ENCODE measurements at regions not wholly inside any gene's neighbourhood (a gene's known extent, or its start where the extent isn't known, plus 50 kb on each side); places are given as distances from the start of the nearest gene placed in this dataset.

- Histone ChIP-seq H3K27ac (no peak overlapping the region), H3K4me1 (replicated peaks in 1 of 2) (peaks cover 0 to 15% of the 10 kb centered on the region in 2 donors), H3K36me3 (replicated peaks in 1 of 2) (no peaks in the 10 kb centered on the region), H3K27me3 (no peaks in the 10 kb centered on the region), H3K9me3 (replicated peaks in 1 of 3) (no peaks in the 10 kb centered on the region), H3K4me3 (no peak overlapping the region)
- TF ChIP-seq POLR2A (IDR thresholded peaks at IDR 0.05) (no peak), CTCF (IDR thresholded peaks at IDR 0.05) (no peak)
- peak in 1 of 7 donors; percentile 47 for DNase-seq
- WGBS, 4 donors, result 81 to 93% (median 87%) methylated on average over 4 of the region's 4 CpGs
- intact Hi-C loops (cut with DNase I), result no loop called here
Observed at GRCh38 chr3:193790086-193790990, 197.3 kb downstream of the OPA1 start.

GRCh38 chr3:193791041-193792032 lies 198.3 kb downstream of the OPA1 start:
- DNase-seq, result peak in 1 of 7 donors; percentile 29
- WGBS, 4 donors, result 77 to 85% (median 83%) methylated on average over 16 to 17 of the region's 17 CpGs
- intact Hi-C loops (cut with DNase I), result no loop called here

GRCh38 chr3:193793123-193793522 lies 200.1 kb downstream of the OPA1 start:
- Histone ChIP-seq H3K36me3 (replicated peaks in 1 of 2) (no peaks in the 10 kb centered on the region), H3K27me3 (no peaks in the 10 kb centered on the region), H3K4me1 (replicated peaks in 1 of 2) (peaks cover 0 to 15% of the 10 kb centered on the region in 2 donors), H3K9me3 (replicated peaks in 1 of 3) (no peaks in the 10 kb centered on the region), H3K4me3 (no peak overlapping the region), H3K27ac (no peak overlapping the region)
- TF ChIP-seq POLR2A (IDR thresholded peaks at IDR 0.05) (no peak), CTCF (IDR thresholded peaks at IDR 0.05) (no peak)
- WGBS, 4 donors, result 90 to 95% (median 91%) methylated on average over 7 of the region's 7 CpGs
- intact Hi-C loops (cut with DNase I), result no loop called here
- peak in 1 of 7 donors; percentile 4 for DNase-seq

More at GRCh38 chr3:193791041-193792032, 198.3 kb downstream of the OPA1 start:
- no peak overlapping the region for H3K4me3 ChIP-seq
- H3K4me1 ChIP-seq (replicated peaks in 1 of 2), result peaks cover 0 to 15% of the 10 kb centered on the region in 2 donors
- no peak overlapping the region for H3K27ac ChIP-seq
- TF ChIP-seq POLR2A (IDR thresholded peaks at IDR 0.05) (no peak), CTCF (IDR thresholded peaks at IDR 0.05) (no peak)
- H3K36me3 ChIP-seq (replicated peaks in 1 of 2), result no peaks in the 10 kb centered on the region
- no peaks in the 10 kb centered on the region for H3K9me3 ChIP-seq (replicated peaks in 1 of 3)
- H3K27me3 ChIP-seq, result no peaks in the 10 kb centered on the region

All from adrenal gland (tissue), 9 donors.